Astrocyte (in vitro differentiated cells and primary cell): ENCODE measurements at regions not wholly inside any gene's neighbourhood (a gene's known extent, or its start where the extent isn't known, plus 50 kb on each side); places are given as distances from the start of the nearest gene placed in this dataset.

Experiments used
- DNase-seq: peaks from one replicate; pipeline ENCODE4 v3.0.0-alpha.2; 2010; ENCODE audit warnings: low read depth
- FAIRE-seq: peaks from 2 replicates; lab custom pipeline; 2011; peaks lifted over from hg19 to GRCh38; lab: Jason Lieb, UNC
- H2AFZ ChIP-seq: 2 replicates; pipeline ENCODE4 v1.6.0; 2012; ENCODE audit warnings: low read depth, low read length, inconsistent platforms
- H3K27ac ChIP-seq: 2 replicates; pipeline ENCODE4 v1.5.1; 2011; ENCODE audit warnings: low read depth, low read length, inconsistent platforms
- H3K27me3 ChIP-seq: 2 replicates; pipeline ENCODE4 v1.6.0; 2011; ENCODE audit warnings: low read length, inconsistent platforms; ENCODE audit not compliant: insufficient read depth
- H3K36me3 ChIP-seq: 2 replicates; pipeline ENCODE4 v1.5.1; 2011; ENCODE audit warnings: low read length, inconsistent platforms; ENCODE audit not compliant: insufficient read depth
- H3K4me1 ChIP-seq: 2 replicates; pipeline ENCODE4 v1.5.1; 2011; ENCODE audit warnings: low read length, inconsistent platforms; ENCODE audit not compliant: insufficient read depth
- H3K4me2 ChIP-seq: 2 replicates; pipeline ENCODE4 v1.6.0; 2012; ENCODE audit warnings: low read length, inconsistent platforms
- H3K4me3 ChIP-seq: 2 replicates; pipeline ENCODE4 v1.5.1; 2011; ENCODE audit warnings: low read depth, mild to moderate bottlenecking, low read length, inconsistent platforms; ENCODE audit not compliant: insufficient read depth
- H3K79me2 ChIP-seq: 2 replicates; pipeline ENCODE4 v1.6.0; 2012; ENCODE audit warnings: mild to moderate bottlenecking, low read length, inconsistent platforms; ENCODE audit not compliant: insufficient read depth
- H3K9ac ChIP-seq: 2 replicates; pipeline ENCODE4 v1.6.0; 2012; ENCODE audit warnings: mild to moderate bottlenecking, low read length, inconsistent platforms
- H3K9me3 ChIP-seq: 2 replicates; pipeline ENCODE4 v1.5.1; 2012; ENCODE audit warnings: low read depth, mild to moderate bottlenecking, low read length, inconsistent platforms; ENCODE audit not compliant: insufficient read depth
- H4K20me1 ChIP-seq: 2 replicates; pipeline ENCODE4 v1.6.0; 2012; ENCODE audit warnings: low read length, inconsistent platforms; ENCODE audit not compliant: insufficient read depth
- H3K27ac Mint-ChIP-seq: one replicate; pipeline ENCODE4 v1.8.0; 2021; ENCODE audit warnings: mild to moderate bottlenecking, mixed read lengths; ENCODE audit not compliant: unreplicated experiment
- H3K27me3 Mint-ChIP-seq: one replicate; pipeline ENCODE4 v1.8.0; 2021; ENCODE audit warnings: low read depth, mixed read lengths; ENCODE audit not compliant: unreplicated experiment
- H3K36me3 Mint-ChIP-seq: one replicate; pipeline ENCODE4 v1.8.0; 2021; ENCODE audit warnings: low read depth, mixed read lengths; ENCODE audit not compliant: unreplicated experiment
- H3K4me1 Mint-ChIP-seq: one replicate; pipeline ENCODE4 v1.8.0; 2021; ENCODE audit warnings: low read depth, mixed read lengths; ENCODE audit not compliant: unreplicated experiment
- H3K4me3 Mint-ChIP-seq: one replicate; pipeline ENCODE4 v1.8.0; 2021; ENCODE audit warnings: mild to moderate bottlenecking, moderate library complexity, mixed read lengths; ENCODE audit not compliant: unreplicated experiment
- H3K9me3 Mint-ChIP-seq: one replicate; pipeline ENCODE4 v1.8.0; 2021; ENCODE audit warnings: mild to moderate bottlenecking, mixed read lengths; ENCODE audit not compliant: unreplicated experiment
- EZH2 ChIP-seq: IDR thresholded peaks from 2 replicates; pipeline ENCODE4 v1.6.1; 2012; ENCODE audit warnings: mild to moderate bottlenecking, low read length, inconsistent platforms; ENCODE audit not compliant: insufficient read depth
- TF ChIP-seq, protein P1 (sequence below): IDR thresholded peaks from 2 replicates; pipeline ENCODE4 v1.5.1; 2011; ENCODE audit warnings: low read depth, mild to moderate bottlenecking, inconsistent platforms, low read length, moderate library complexity; ENCODE audit not compliant: insufficient read depth

DNA sequence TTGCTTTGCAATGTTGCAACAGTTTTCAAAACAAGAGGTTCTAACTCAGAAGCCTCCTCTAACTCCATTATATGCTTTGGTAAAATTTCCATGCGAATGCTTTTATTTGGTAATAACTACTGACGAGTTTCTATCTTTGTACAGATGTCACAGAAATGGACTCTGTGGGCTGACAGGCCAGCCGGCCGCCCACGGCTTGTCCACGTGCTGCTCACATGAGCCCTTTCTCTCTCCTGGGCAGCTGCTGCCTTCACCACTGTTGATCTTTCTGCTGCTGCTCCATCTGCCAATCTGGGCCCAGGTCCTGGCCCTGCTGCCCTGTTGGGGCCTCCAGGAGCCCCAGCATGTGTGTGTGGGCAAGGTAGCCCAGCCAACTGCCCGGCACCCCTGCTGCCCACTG lies 168.2 kb upstream of the TMEM132C start:
- Mint-ChIP-seq H3K27me3 (no peaks in the 10 kb centered on the region), H3K36me3 (no peaks in the 10 kb centered on the region)
- no peak for TF ChIP-seq EZH2
- TF ChIP-seq, protein P1, sequence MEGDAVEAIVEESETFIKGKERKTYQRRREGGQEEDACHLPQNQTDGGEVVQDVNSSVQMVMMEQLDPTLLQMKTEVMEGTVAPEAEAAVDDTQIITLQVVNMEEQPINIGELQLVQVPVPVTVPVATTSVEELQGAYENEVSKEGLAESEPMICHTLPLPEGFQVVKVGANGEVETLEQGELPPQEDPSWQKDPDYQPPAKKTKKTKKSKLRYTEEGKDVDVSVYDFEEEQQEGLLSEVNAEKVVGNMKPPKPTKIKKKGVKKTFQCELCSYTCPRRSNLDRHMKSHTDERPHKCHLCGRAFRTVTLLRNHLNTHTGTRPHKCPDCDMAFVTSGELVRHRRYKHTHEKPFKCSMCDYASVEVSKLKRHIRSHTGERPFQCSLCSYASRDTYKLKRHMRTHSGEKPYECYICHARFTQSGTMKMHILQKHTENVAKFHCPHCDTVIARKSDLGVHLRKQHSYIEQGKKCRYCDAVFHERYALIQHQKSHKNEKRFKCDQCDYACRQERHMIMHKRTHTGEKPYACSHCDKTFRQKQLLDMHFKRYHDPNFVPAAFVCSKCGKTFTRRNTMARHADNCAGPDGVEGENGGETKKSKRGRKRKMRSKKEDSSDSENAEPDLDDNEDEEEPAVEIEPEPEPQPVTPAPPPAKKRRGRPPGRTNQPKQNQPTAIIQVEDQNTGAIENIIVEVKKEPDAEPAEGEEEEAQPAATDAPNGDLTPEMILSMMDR = no peak

DNA sequence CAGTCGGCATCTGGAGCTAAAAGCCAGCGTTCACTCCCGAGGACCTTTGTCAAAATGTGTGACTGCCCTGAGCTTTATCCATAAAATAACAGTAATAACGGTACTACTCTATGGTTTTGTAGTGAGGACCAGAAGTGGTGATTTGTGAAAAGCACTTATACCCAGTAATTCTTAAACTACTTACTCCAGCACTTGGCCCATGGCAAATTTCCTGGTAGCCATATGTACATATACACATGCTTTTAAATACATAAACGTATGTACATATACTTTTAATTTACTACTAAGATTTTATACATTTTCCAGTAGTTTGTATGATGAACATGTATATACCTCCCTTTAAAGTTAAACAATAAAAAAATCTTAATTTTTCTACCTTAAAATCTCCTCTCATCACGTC lies 163.8 kb upstream of the TMEM132C start:
- Histone ChIP-seq H3K9ac (no peak overlapping the region), H3K36me3 (no peaks in the 10 kb centered on the region), H3K79me2 (no peaks in the 10 kb centered on the region), H3K9me3 (no peaks in the 10 kb centered on the region), H4K20me1 (no peaks in the 10 kb centered on the region), H3K27ac (no peak overlapping the region), H3K4me1 (no peaks in the 10 kb centered on the region), H2AFZ (no peak overlapping the region), H3K27me3 (no peaks in the 10 kb centered on the region), H3K4me2 (no peak overlapping the region), H3K4me3 (no peak overlapping the region)
- no peaks in the 10 kb centered on the region for H3K4me1 Mint-ChIP-seq
- H3K36me3 Mint-ChIP-seq = no peaks in the 10 kb centered on the region
- no peak overlapping the region for H3K27ac Mint-ChIP-seq
- H3K9me3 Mint-ChIP-seq = peaks cover 9% of the 10 kb centered on the region
- no peaks in the 10 kb centered on the region for H3K27me3 Mint-ChIP-seq
- TF ChIP-seq, protein P1 = no peak
- no peak for TF ChIP-seq EZH2
- FAIRE-seq (no peak), DNase-seq (no peak)
- H3K4me3 Mint-ChIP-seq = no peak overlapping the region

More for the DNA sequence above, 168.2 kb upstream of the TMEM132C start:
- H3K36me3 ChIP-seq = no peaks in the 10 kb centered on the region
- no peak for DNase-seq
- H3K4me1 Mint-ChIP-seq = no peaks in the 10 kb centered on the region
- H3K4me2 ChIP-seq = no peak overlapping the region
- no peak overlapping the region for H2AFZ ChIP-seq
- H3K9me3 ChIP-seq = no peaks in the 10 kb centered on the region
- no peak for FAIRE-seq
- H3K9me3 Mint-ChIP-seq = peaks cover 5% of the 10 kb centered on the region
- H3K27ac ChIP-seq = no peak overlapping the region
- no peaks in the 10 kb centered on the region for H4K20me1 ChIP-seq
- no peak overlapping the region for H3K27ac Mint-ChIP-seq
- no peaks in the 10 kb centered on the region for H3K79me2 ChIP-seq
- no peaks in the 10 kb centered on the region for H3K4me1 ChIP-seq
- H3K4me3 Mint-ChIP-seq = no peak overlapping the region
- no peak overlapping the region for H3K4me3 ChIP-seq
- no peak overlapping the region for H3K9ac ChIP-seq
- H3K27me3 ChIP-seq = no peaks in the 10 kb centered on the region

DNA sequence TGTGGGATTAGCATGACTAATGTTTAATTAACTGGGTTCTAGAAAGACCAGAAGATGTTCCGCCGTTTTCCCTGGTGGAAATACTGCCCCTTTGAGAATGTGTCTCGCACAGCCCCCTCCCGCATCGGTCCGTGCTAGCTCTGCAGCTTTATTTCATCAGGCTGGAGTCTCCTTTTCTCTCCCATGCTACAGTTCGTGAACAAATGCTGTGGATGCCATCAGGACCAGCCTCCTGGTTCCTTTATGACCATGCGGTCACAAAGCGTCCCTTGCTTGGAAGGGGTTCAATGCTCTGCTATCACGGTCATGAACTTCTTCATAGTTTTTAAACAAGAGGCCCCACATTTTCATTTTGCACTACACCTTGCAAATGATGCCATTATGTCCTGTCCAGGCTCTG lies 157.7 kb upstream of the TMEM132C start:
- Mint-ChIP-seq H3K4me3 (no peak overlapping the region), H3K36me3 (no peaks in the 10 kb centered on the region), H3K9me3 (peaks cover 14% of the 10 kb centered on the region), H3K27me3 (no peaks in the 10 kb centered on the region), H3K27ac (no peak overlapping the region), H3K4me1 (no peaks in the 10 kb centered on the region)
- TF ChIP-seq, protein P1 = no peak
- TF ChIP-seq EZH2 = no peak
- no peaks in the 10 kb centered on the region for H3K4me1 ChIP-seq
- no peaks in the 10 kb centered on the region for H4K20me1 ChIP-seq
- H3K9ac ChIP-seq = no peak overlapping the region
- no peaks in the 10 kb centered on the region for H3K27me3 ChIP-seq
- peaks cover 18% of the 10 kb centered on the region for H3K9me3 ChIP-seq
- H3K36me3 ChIP-seq = no peaks in the 10 kb centered on the region
- no peak for FAIRE-seq
- no peak overlapping the region for H3K27ac ChIP-seq
- H3K79me2 ChIP-seq = no peaks in the 10 kb centered on the region
- DNase-seq = no peak
- H3K4me3 ChIP-seq = no peak overlapping the region
- no peak overlapping the region for H3K4me2 ChIP-seq
- H2AFZ ChIP-seq = no peak overlapping the region
